ENCODE measurements at regions not wholly inside any gene's neighbourhood (a gene's known extent, or its start where the extent isn't known, plus 50 kb on each side); places are given as distances from the start of the nearest gene placed in this dataset.
"Not testable (repeated sequence)": the region's sequence is repeated elsewhere in the genome, so short reads cannot be mapped to it uniquely, and the experiment has no call there.

- Histone ChIP-seq H3K27ac (ENCODE audit: low read depth, low read length) (no peak overlapping the region), H3K9me3 (ENCODE audit: control insufficient read depth in 5 of 5, low read length in 5 of 5) (no peaks in the 10 kb centered on the region), H3K4me3 (ENCODE audit: low read depth in 1 of 5, low read length in 5 of 5) (no peak overlapping the region), H3K9ac (ENCODE audit: low read length in 5 of 5) (no peak overlapping the region), H3K27me3 (ENCODE audit: control insufficient read depth in 5 of 5, insufficient read depth in 4 of 5, low read length in 5 of 5) (peaks cover 0 to 30% (median 23%) of the 10 kb centered on the region in 5 donors), H3K36me3 (ENCODE audit: control insufficient read depth in 5 of 5, insufficient read depth in 5 of 5, low read length in 5 of 5) (no peaks in the 10 kb centered on the region), H3K4me1 (ENCODE audit: control insufficient read depth in 5 of 5, insufficient read depth in 5 of 5, low read length in 5 of 5) (peaks cover 2 to 11% (median 8%) of the 10 kb centered on the region in 5 donors)
Measured at GRCh38 chr14:103186909-103187586, 63.8 kb downstream of the TNFAIP2 start.

GRCh38 chr14:103187911-103188310, 64.7 kb downstream of the TNFAIP2 start:
- H3K36me3 ChIP-seq (ENCODE audit: control insufficient read depth in 5 of 5, insufficient read depth in 5 of 5, low read length in 5 of 5) = no peaks in the 10 kb centered on the region
- no peak overlapping the region for H3K27ac ChIP-seq (ENCODE audit: low read depth, low read length)
- H3K4me1 ChIP-seq (ENCODE audit: control insufficient read depth in 5 of 5, insufficient read depth in 5 of 5, low read length in 5 of 5) = peaks cover 2 to 16% (median 13%) of the 10 kb centered on the region in 5 donors
- no peak overlapping the region for H3K9ac ChIP-seq (ENCODE audit: low read length in 5 of 5)
- no peaks in the 10 kb centered on the region for H3K9me3 ChIP-seq (ENCODE audit: control insufficient read depth in 5 of 5, low read length in 5 of 5)
- H3K27me3 ChIP-seq (ENCODE audit: control insufficient read depth in 5 of 5, insufficient read depth in 4 of 5, low read length in 5 of 5) = peaks cover 0 to 30% (median 23%) of the 10 kb centered on the region in 5 donors
- H3K4me3 ChIP-seq (ENCODE audit: low read depth in 1 of 5, low read length in 5 of 5) = no peak overlapping the region

- peak overlapping the region in 1 of 5 donors; percentile 7 for H3K9ac ChIP-seq (ENCODE audit: low read length in 5 of 5)
- H3K27me3 ChIP-seq (ENCODE audit: control insufficient read depth in 5 of 5, insufficient read depth in 4 of 5, low read length in 5 of 5) = peaks cover 0 to 30% (median 23%) of the 10 kb centered on the region in 5 donors
- H3K36me3 ChIP-seq (ENCODE audit: control insufficient read depth in 5 of 5, insufficient read depth in 5 of 5, low read length in 5 of 5) = no peaks in the 10 kb centered on the region
- peaks cover 0 to 3% (median 0%) of the 10 kb centered on the region in 5 donors for H3K9me3 ChIP-seq (ENCODE audit: control insufficient read depth in 5 of 5, low read length in 5 of 5)
- peaks cover 2 to 16% (median 14%) of the 10 kb centered on the region in 5 donors for H3K4me1 ChIP-seq (ENCODE audit: control insufficient read depth in 5 of 5, insufficient read depth in 5 of 5, low read length in 5 of 5)
- no peak overlapping the region for H3K27ac ChIP-seq (ENCODE audit: low read depth, low read length)
- H3K4me3 ChIP-seq (ENCODE audit: low read depth in 1 of 5, low read length in 5 of 5) = peak overlapping the region in 3 of 5 donors; percentile 42 to 50 (median 43)
Measured at GRCh38 chr14:103188810-103189480, 65.7 kb downstream of the TNFAIP2 start.

- no peak overlapping the region for H3K27ac ChIP-seq (ENCODE audit: low read depth, low read length)
- H3K4me1 ChIP-seq (ENCODE audit: control insufficient read depth in 5 of 5, insufficient read depth in 5 of 5, low read length in 5 of 5) = peaks cover 5 to 21% (median 20%) of the 10 kb centered on the region in 5 donors
- H3K27me3 ChIP-seq (ENCODE audit: control insufficient read depth in 5 of 5, insufficient read depth in 4 of 5, low read length in 5 of 5) = peaks cover 0 to 30% (median 23%) of the 10 kb centered on the region in 5 donors
- no peaks in the 10 kb centered on the region for H3K36me3 ChIP-seq (ENCODE audit: control insufficient read depth in 5 of 5, insufficient read depth in 5 of 5, low read length in 5 of 5)
- peaks cover 0 to 3% (median 0%) of the 10 kb centered on the region in 5 donors for H3K9me3 ChIP-seq (ENCODE audit: control insufficient read depth in 5 of 5, low read length in 5 of 5)
- no peak overlapping the region for H3K4me3 ChIP-seq (ENCODE audit: low read depth in 1 of 5, low read length in 5 of 5)
- H3K9ac ChIP-seq (ENCODE audit: low read length in 5 of 5) = no peak overlapping the region
Measured at GRCh38 chr14:103189481-103190470, 66.5 kb downstream of the TNFAIP2 start.

- no peak overlapping the region for H3K27ac ChIP-seq (ENCODE audit: low read depth, low read length)
- H3K4me1 ChIP-seq (ENCODE audit: control insufficient read depth in 5 of 5, insufficient read depth in 5 of 5, low read length in 5 of 5) = peaks cover 5 to 21% (median 20%) of the 10 kb centered on the region in 5 donors
Measured at GRCh38 chr14:103190741-103191140, 67.5 kb downstream of the TNFAIP2 start.

GRCh38 chr14:103191844-103192243, 68.6 kb downstream of the TNFAIP2 start:
- Histone ChIP-seq H3K4me1 (ENCODE audit: control insufficient read depth in 5 of 5, insufficient read depth in 5 of 5, low read length in 5 of 5) (peaks cover 5 to 21% (median 20%) of the 10 kb centered on the region in 5 donors), H3K36me3 (ENCODE audit: control insufficient read depth in 5 of 5, insufficient read depth in 5 of 5, low read length in 5 of 5) (no peaks in the 10 kb centered on the region), H3K9me3 (ENCODE audit: control insufficient read depth in 5 of 5, low read length in 5 of 5) (peaks cover 0 to 3% (median 0%) of the 10 kb centered on the region in 5 donors), H3K4me3 (ENCODE audit: low read depth in 1 of 5, low read length in 5 of 5) (no peak overlapping the region), H3K27ac (ENCODE audit: low read depth, low read length) (no peak overlapping the region), H3K9ac (ENCODE audit: low read length in 5 of 5) (no peak overlapping the region), H3K27me3 (ENCODE audit: control insufficient read depth in 5 of 5, insufficient read depth in 4 of 5, low read length in 5 of 5) (peaks cover 0 to 22% (median 17%) of the 10 kb centered on the region in 5 donors)

More at GRCh38 chr14:103190741-103191140, 67.5 kb downstream of the TNFAIP2 start:
- Histone ChIP-seq H3K9ac (ENCODE audit: low read length in 5 of 5) (no peak overlapping the region), H3K27me3 (ENCODE audit: control insufficient read depth in 5 of 5, insufficient read depth in 4 of 5, low read length in 5 of 5) (peaks cover 0 to 30% (median 23%) of the 10 kb centered on the region in 5 donors), H3K9me3 (ENCODE audit: control insufficient read depth in 5 of 5, low read length in 5 of 5) (peaks cover 0 to 3% (median 0%) of the 10 kb centered on the region in 5 donors), H3K4me3 (ENCODE audit: low read depth in 1 of 5, low read length in 5 of 5) (no peak overlapping the region), H3K36me3 (ENCODE audit: control insufficient read depth in 5 of 5, insufficient read depth in 5 of 5, low read length in 5 of 5) (no peaks in the 10 kb centered on the region)

- Histone ChIP-seq H3K27ac (ENCODE audit: low read depth, low read length) (no peak overlapping the region), H3K9ac (ENCODE audit: low read length in 5 of 5) (no peak overlapping the region), H3K36me3 (ENCODE audit: control insufficient read depth in 5 of 5, insufficient read depth in 5 of 5, low read length in 5 of 5) (no peaks in the 10 kb centered on the region), H3K9me3 (ENCODE audit: control insufficient read depth in 5 of 5, low read length in 5 of 5) (peaks cover 0 to 3% (median 0%) of the 10 kb centered on the region in 5 donors), H3K27me3 (ENCODE audit: control insufficient read depth in 5 of 5, insufficient read depth in 4 of 5, low read length in 5 of 5) (peaks cover 0 to 17% (median 13%) of the 10 kb centered on the region in 5 donors), H3K4me3 (ENCODE audit: low read depth in 1 of 5, low read length in 5 of 5) (no peak overlapping the region), H3K4me1 (ENCODE audit: control insufficient read depth in 5 of 5, insufficient read depth in 5 of 5, low read length in 5 of 5) (peaks cover 5 to 21% (median 20%) of the 10 kb centered on the region in 5 donors)
Measured at GRCh38 chr14:103192246-103192840, 69.1 kb downstream of the TNFAIP2 start.

- not testable (repeated sequence) for H3K9ac ChIP-seq (ENCODE audit: low read length in 5 of 5); H3K27ac ChIP-seq (ENCODE audit: low read depth, low read length); H3K4me3 ChIP-seq (ENCODE audit: low read depth in 1 of 5, low read length in 5 of 5); H3K9me3 ChIP-seq (ENCODE audit: control insufficient read depth in 5 of 5, low read length in 5 of 5); H3K36me3 ChIP-seq (ENCODE audit: control insufficient read depth in 5 of 5, insufficient read depth in 5 of 5, low read length in 5 of 5)
- H3K4me1 ChIP-seq (ENCODE audit: control insufficient read depth in 5 of 5, insufficient read depth in 5 of 5, low read length in 5 of 5) = peaks cover 5 to 22% (median 20%) of the 10 kb centered on the region in 5 donors
- peaks cover 0 to 13% (median 10%) of the 10 kb centered on the region in 5 donors for H3K27me3 ChIP-seq (ENCODE audit: control insufficient read depth in 5 of 5, insufficient read depth in 4 of 5, low read length in 5 of 5)
Measured at GRCh38 chr14:103192861-103193260, 69.6 kb downstream of the TNFAIP2 start.

- peaks cover 5 to 27% (median 21%) of the 10 kb centered on the region in 5 donors for H3K4me1 ChIP-seq (ENCODE audit: control insufficient read depth in 5 of 5, insufficient read depth in 5 of 5, low read length in 5 of 5)
- H3K9me3 ChIP-seq (ENCODE audit: control insufficient read depth in 5 of 5, low read length in 5 of 5); H3K9ac ChIP-seq (ENCODE audit: low read length in 5 of 5); H3K27ac ChIP-seq (ENCODE audit: low read depth, low read length); H3K4me3 ChIP-seq (ENCODE audit: low read depth in 1 of 5, low read length in 5 of 5); H3K36me3 ChIP-seq (ENCODE audit: control insufficient read depth in 5 of 5, insufficient read depth in 5 of 5, low read length in 5 of 5); H3K27me3 ChIP-seq (ENCODE audit: control insufficient read depth in 5 of 5, insufficient read depth in 4 of 5, low read length in 5 of 5): not testable (repeated sequence)
Measured at GRCh38 chr14:103193491-103193890, 70.2 kb downstream of the TNFAIP2 start.

All from subcutaneous abdominal adipose tissue (tissue), 5 donors.